Stomach (tissue), 4 donors: ENCODE measurements at regions not wholly inside any gene's neighbourhood (a gene's known extent, or its start where the extent isn't known, plus 50 kb on each side); places are given as distances from the start of the nearest gene placed in this dataset.

ENCODE experiments used
- EP300 ChIP-seq: sonication (generic); formaldehyde crosslinking; IDR thresholded peaks from one replicate; pipeline ENCODE4 v1.6.1; 2017; ENCODE audit warnings: antibody characterized with exemption
- POLR2A ChIP-seq, 4 donors: fragments of 450-650 bp; IDR thresholded peaks; one replicate each; pipeline ENCODE4 v1.6.1; 2016; ENCODE audit warnings: antibody characterized with exemption in 4 of 4, control low read depth in 2 of 4, mild to moderate bottlenecking in 1 of 4, moderate library complexity in 1 of 4
- POLR2AphosphoS5 ChIP-seq, 3 donors: sonication (generic); formaldehyde crosslinking; IDR thresholded peaks; one replicate each; pipeline ENCODE4 v1.6.1; 2016; ENCODE audit warnings: antibody characterized with exemption in 3 of 3
- TF ChIP-seq, protein P1 (sequence below), 7 experiments: fragments of 450-650 bp in 4 of 7; fragments of 200-600 bp in 3 of 7; sonication (generic) in 3 of 7; IDR thresholded peaks; one replicate each; pipeline ENCODE4 v1.5.1; 2016 to 2019; ENCODE audit warnings: antibody characterized with exemption in 7 of 7, control low read depth in 2 of 7, mild to moderate bottlenecking in 1 of 7

DNA sequence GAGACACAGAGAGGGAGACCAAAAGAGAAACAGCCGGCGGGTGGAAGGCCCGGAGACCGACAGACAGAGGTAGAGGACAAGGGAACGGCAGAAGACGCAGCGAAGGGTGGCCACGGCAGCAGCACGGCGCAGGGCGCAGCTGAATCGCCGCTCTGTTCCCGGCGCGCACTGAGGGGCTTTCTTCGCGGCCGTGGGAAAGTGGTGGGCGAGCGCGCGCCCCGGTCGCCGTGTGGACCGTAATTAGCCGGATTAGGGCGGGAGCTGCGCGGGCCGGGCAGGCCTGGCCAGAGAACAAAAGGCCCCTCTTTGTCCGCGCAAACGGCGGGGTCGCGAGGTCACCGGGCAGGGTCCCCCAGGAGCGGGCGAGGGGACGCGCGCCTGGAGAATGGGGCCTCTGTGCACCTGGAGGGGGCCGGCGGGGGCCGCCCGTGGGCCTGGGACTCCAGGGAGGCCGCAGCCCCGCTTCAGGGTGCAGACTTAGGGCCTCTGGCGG is 158.3 kb downstream of the ZFP36L2 start:
- TF ChIP-seq, protein P1, sequence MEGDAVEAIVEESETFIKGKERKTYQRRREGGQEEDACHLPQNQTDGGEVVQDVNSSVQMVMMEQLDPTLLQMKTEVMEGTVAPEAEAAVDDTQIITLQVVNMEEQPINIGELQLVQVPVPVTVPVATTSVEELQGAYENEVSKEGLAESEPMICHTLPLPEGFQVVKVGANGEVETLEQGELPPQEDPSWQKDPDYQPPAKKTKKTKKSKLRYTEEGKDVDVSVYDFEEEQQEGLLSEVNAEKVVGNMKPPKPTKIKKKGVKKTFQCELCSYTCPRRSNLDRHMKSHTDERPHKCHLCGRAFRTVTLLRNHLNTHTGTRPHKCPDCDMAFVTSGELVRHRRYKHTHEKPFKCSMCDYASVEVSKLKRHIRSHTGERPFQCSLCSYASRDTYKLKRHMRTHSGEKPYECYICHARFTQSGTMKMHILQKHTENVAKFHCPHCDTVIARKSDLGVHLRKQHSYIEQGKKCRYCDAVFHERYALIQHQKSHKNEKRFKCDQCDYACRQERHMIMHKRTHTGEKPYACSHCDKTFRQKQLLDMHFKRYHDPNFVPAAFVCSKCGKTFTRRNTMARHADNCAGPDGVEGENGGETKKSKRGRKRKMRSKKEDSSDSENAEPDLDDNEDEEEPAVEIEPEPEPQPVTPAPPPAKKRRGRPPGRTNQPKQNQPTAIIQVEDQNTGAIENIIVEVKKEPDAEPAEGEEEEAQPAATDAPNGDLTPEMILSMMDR (IDR thresholded peaks at IDR 0.05) = no peak
- TF ChIP-seq EP300 (no peak), POLR2A (IDR thresholded peaks at IDR 0.05) (no peak), POLR2AphosphoS5 (IDR thresholded peaks at IDR 0.05) (no peak)
